GM13976 (cell line): ENCODE measurements at regions not wholly inside any gene's neighbourhood (a gene's known extent, or its start where the extent isn't known, plus 50 kb on each side); places are given as distances from the start of the nearest gene placed in this dataset.

Experiments
- DNase-seq: peaks from one replicate; pipeline ENCODE4 v3.0.0; 2012; ENCODE audit warnings: low spot score
- in situ Hi-C: fragments of 300-500 bp; cut with MboI; formaldehyde crosslinking; loops from one replicate; pipeline ENCODE4 v1.12.0; 2022; ENCODE audit warnings: low sequenced_read_pairs, mixed read lengths, inconsistent platforms; ENCODE audit not compliant: unreplicated experiment
- TF ChIP-seq, protein P1 (sequence below): IDR thresholded peaks from 2 replicates; pipeline ENCODE4 v1.5.1; 2012; ENCODE audit warnings: borderline replicate concordance, mild to moderate bottlenecking; ENCODE audit not compliant: insufficient read depth; ENCODE audit errors: extremely low read depth, missing control alignments, control extremely low read depth

DNA sequence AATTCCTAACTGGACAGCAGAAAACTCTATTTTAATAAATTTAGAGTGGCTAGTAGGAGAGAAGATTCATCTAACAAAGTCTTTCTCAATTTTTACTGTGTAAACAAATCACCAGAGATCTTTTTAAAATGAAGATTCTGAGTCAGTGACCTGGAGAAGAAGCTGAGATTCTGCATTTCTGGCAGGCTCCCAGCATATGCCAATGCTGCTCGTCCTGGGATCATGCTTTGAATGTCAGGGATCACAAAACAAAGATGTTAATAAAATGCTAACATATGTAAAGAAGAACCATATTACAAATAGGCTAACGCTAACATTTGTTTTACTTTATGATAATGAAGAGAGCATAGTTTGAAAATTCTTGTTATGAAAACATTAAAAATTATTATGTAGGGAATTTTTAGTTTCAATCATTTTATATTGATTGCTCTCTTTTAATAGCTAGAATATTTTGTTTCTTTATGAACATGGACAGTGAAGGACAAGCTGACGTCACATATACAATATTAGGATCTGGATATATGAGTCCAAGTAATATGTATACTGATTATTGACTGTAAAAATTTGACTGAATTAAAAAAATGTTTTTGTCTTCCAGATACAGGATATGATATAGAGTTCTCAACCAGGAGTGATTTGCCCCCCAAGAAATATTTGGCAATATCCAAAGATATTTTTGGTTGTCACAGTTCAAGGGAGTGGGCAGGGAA, 160.8 kb upstream of the GPR149 start:
- TF ChIP-seq, protein P1, sequence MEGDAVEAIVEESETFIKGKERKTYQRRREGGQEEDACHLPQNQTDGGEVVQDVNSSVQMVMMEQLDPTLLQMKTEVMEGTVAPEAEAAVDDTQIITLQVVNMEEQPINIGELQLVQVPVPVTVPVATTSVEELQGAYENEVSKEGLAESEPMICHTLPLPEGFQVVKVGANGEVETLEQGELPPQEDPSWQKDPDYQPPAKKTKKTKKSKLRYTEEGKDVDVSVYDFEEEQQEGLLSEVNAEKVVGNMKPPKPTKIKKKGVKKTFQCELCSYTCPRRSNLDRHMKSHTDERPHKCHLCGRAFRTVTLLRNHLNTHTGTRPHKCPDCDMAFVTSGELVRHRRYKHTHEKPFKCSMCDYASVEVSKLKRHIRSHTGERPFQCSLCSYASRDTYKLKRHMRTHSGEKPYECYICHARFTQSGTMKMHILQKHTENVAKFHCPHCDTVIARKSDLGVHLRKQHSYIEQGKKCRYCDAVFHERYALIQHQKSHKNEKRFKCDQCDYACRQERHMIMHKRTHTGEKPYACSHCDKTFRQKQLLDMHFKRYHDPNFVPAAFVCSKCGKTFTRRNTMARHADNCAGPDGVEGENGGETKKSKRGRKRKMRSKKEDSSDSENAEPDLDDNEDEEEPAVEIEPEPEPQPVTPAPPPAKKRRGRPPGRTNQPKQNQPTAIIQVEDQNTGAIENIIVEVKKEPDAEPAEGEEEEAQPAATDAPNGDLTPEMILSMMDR: no peak
- in situ Hi-C loops: no loop called here
- DNase-seq: no peak

DNA sequence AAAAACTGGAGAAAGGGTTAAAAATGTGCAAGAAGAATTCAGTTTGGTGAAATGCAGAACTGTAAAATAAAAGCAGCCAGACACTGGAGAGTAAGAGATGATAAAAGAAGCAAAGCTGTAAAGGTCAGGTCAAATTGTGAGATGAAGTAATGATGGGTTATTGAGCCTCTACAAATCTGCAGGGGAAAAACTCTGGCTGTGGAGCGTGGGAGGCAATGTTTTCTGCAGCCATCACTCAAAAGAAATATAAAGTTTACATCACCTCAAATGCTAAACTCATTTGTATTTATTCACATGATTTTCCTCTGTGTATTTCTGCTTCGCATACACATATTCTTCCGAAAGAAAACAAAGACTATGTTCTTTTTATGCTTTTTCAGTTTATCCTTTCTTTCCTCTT, 158.8 kb upstream of the GPR149 start:
- DNase-seq: no peak
- in situ Hi-C loops: no loop called here
- TF ChIP-seq, protein P1: no peak

DNA sequence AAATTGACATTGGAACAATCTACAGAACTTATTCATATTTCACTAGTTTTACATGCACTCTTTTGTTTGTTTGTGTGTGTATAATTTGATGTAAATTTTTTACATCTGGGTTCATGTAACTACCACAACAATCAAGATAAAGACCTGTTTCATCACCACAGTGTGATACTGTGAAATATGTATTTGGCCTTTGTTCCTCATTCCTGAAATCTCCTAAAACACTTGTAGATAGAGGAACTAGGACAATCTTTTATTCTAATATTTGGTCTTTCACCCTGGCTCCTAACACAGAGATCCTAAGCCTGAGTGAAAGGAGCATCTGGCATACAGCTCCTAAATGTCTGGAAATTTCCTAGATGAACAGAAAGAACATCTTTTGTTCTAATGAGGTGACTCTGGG, 155.0 kb upstream of the GPR149 start:
- in situ Hi-C loops: no loop called here
- no peak for DNase-seq
- TF ChIP-seq, protein P1: no peak

DNA sequence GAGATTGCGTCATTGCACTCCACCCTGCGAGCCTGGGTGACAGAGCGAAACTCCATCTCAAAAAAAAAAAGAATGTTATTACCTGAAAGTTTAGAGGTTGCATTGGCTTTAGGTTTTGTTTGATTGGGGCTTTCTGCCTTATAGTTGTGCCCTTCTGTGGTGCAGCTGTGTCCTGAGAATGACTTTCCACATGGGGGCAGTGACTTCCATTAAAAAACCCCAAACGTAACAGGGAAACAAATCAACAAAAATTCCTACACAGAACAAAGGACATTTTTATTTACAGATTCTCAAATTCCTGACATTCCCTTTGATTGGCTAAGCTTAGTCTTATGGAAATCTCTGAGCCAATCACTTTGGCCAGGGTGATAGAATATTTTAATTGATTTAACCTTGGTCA, 154.1 kb upstream of the GPR149 start:
- no peak for DNase-seq
- TF ChIP-seq, protein P1: no peak
- in situ Hi-C loops: no loop called here

DNA sequence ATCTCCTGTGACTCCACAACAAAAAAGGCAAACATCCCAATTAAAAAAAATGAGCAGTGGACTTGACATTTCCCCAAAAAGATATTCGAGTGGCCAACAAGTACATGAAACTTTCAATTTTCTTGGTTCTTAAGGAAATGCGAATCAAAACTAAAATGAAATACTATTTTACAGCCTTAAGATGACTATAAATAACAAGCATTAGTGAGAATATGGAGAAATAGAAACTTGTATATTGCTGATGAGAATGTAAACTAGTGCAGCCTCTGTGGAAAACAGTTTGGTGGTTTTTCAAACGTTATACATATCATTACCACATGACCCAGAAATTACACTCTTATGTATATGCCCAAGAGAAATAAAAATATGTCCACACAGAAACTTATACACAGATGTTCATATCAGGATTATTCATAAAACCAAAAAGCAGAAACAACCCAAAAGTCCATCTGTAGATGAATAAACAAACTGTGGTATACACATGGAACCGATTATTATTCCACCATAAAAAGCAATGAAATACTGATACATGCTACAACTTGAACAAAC, 153.2 kb upstream of the GPR149 start:
- TF ChIP-seq, protein P1: no peak
- DNase-seq: no peak
- in situ Hi-C loops: no loop called here

DNA sequence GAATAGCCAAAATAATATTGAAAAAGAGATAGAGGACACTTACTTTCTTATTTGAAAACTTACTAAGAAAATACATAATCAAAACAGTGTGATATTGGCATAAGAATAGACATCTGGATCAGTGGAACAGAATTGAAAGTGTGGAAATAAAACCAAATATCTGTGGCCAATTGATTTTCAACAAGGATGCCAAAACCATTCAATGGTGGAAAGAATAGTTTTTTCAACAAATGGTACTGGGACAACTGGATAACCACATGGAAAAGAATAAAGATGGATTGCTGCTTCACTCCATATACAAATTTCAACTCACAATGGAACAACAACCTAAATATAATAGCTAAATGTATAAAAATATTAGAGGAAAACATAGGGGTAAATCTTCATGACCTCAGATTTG, 152.5 kb upstream of the GPR149 start:
- in situ Hi-C loops: no loop called here
- DNase-seq: no peak
- TF ChIP-seq, protein P1: no peak
